ENCODE measurements at regions not wholly inside any gene's neighbourhood (a gene's known extent, or its start where the extent isn't known, plus 50 kb on each side); places are given as distances from the start of the nearest gene placed in this dataset.
A peak's percentile ranks its signal among the peaks of the same experiment; 100 is the strongest.

- no peaks in the 10 kb centered on the region for H3K36me3 ChIP-seq
- Mint-ChIP-seq H3K36me3 (peaks cover 1% of the 10 kb centered on the region), H3K9me3 (peaks cover 23% of the 10 kb centered on the region), H3K27ac (no peak overlapping the region), H3K27me3 (ENCODE audit: insufficient read depth, low read depth) (peaks cover 5% of the 10 kb centered on the region), H3K4me3 (no peak overlapping the region), H3K4me1 (peaks cover 3% of the 10 kb centered on the region)
- no peaks in the 10 kb centered on the region for H3K27me3 ChIP-seq
- no peak for DNase-seq (ENCODE audit: low spot score)
- no peak overlapping the region for H3K27ac ChIP-seq
- H3F3A ChIP-seq (ENCODE audit: low read depth), result no peaks in the 10 kb centered on the region
- TF ChIP-seq EZH2phosphoT487 (IDR thresholded peaks at IDR 0.05) (no peak), CTCF (IDR thresholded peaks at IDR 0.05) (no peak), EZH2 (IDR thresholded peaks at IDR 0.05) (no peak)
- H3K9ac ChIP-seq, result no peak overlapping the region
- no peaks in the 10 kb centered on the region for H3K79me2 ChIP-seq (ENCODE audit: low read depth)
- H2AFZ ChIP-seq (replicated peaks), result no peak overlapping the region
- H3K4me3 ChIP-seq, result no peak overlapping the region
- peaks cover 9% of the 10 kb centered on the region for H3K9me3 ChIP-seq (ENCODE audit: low read depth)
- no peaks in the 10 kb centered on the region for H4K20me1 ChIP-seq (ENCODE audit: low read depth)
- H3K4me1 ChIP-seq, result no peaks in the 10 kb centered on the region
- no peak overlapping the region for H3K4me2 ChIP-seq
Observed at GRCh38 chr2:122993592-122993991, 1031.5 kb upstream of the CNTNAP5 start.

- no peak for DNase-seq (ENCODE audit: low spot score)
- Mint-ChIP-seq H3K4me3 (peak overlapping the region; percentile 34), H3K27me3 (ENCODE audit: insufficient read depth, low read depth) (peaks cover 5% of the 10 kb centered on the region), H3K27ac (peak overlapping the region; percentile 24), H3K9me3 (peaks cover 18% of the 10 kb centered on the region), H3K4me1 (peaks cover 24% of the 10 kb centered on the region), H3K36me3 (no peaks in the 10 kb centered on the region)
- Histone ChIP-seq H4K20me1 (ENCODE audit: low read depth) (no peaks in the 10 kb centered on the region), H3K4me1 (peaks cover 22% of the 10 kb centered on the region), H3K36me3 (no peaks in the 10 kb centered on the region), H2AFZ (replicated peaks) (no peak overlapping the region), H3F3A (ENCODE audit: low read depth) (peaks cover 28% of the 10 kb centered on the region), H3K79me2 (ENCODE audit: low read depth) (no peaks in the 10 kb centered on the region), H3K27ac (peak overlapping the region; percentile 73), H3K4me2 (peak overlapping the region; percentile 69), H3K4me3 (no peak overlapping the region), H3K9ac (no peak overlapping the region), H3K9me3 (ENCODE audit: low read depth) (no peaks in the 10 kb centered on the region), H3K27me3 (no peaks in the 10 kb centered on the region)
- no peak for TF ChIP-seq CTCF (IDR thresholded peaks at IDR 0.05)
- no peak for TF ChIP-seq EZH2phosphoT487 (IDR thresholded peaks at IDR 0.05)
- no peak for TF ChIP-seq EZH2 (IDR thresholded peaks at IDR 0.05)
Observed at GRCh38 chr2:122999258-122999657, 1025.8 kb upstream of the CNTNAP5 start.

- Histone ChIP-seq H3K4me2 (peak overlapping the region; percentile 69), H3K27me3 (no peaks in the 10 kb centered on the region), H3K9me3 (ENCODE audit: low read depth) (no peaks in the 10 kb centered on the region), H3K4me1 (peaks cover 22% of the 10 kb centered on the region), H4K20me1 (ENCODE audit: low read depth) (no peaks in the 10 kb centered on the region), H3K36me3 (no peaks in the 10 kb centered on the region), H3K27ac (peak overlapping the region; percentile 73), H3K79me2 (ENCODE audit: low read depth) (no peaks in the 10 kb centered on the region), H3F3A (ENCODE audit: low read depth) (peaks cover 28% of the 10 kb centered on the region), H3K9ac (no peak overlapping the region), H3K4me3 (peak overlapping the region; percentile 24), H2AFZ (replicated peaks) (no peak overlapping the region)
- Mint-ChIP-seq H3K27me3 (ENCODE audit: insufficient read depth, low read depth) (peaks cover 5% of the 10 kb centered on the region), H3K9me3 (peaks cover 17% of the 10 kb centered on the region), H3K4me3 (peak overlapping the region; percentile 46), H3K36me3 (no peaks in the 10 kb centered on the region), H3K4me1 (peaks cover 24% of the 10 kb centered on the region), H3K27ac (peak overlapping the region; percentile 24)
- peak; percentile 75 for DNase-seq (ENCODE audit: low spot score)
- no peak for TF ChIP-seq EZH2 (IDR thresholded peaks at IDR 0.05)
- no peak for TF ChIP-seq CTCF (IDR thresholded peaks at IDR 0.05)
- no peak for TF ChIP-seq EZH2phosphoT487 (IDR thresholded peaks at IDR 0.05)
Observed at GRCh38 chr2:122999821-123000220, 1025.3 kb upstream of the CNTNAP5 start.

Measured in neural progenitor cell (in vitro differentiated cells).